IMR-90 (cell line): ENCODE measurements at regions not wholly inside any gene's neighbourhood (a gene's known extent, or its start where the extent isn't known, plus 50 kb on each side); places are given as distances from the start of the nearest gene placed in this dataset.

Source experiments
- ATAC-seq: fragments of 200-7000 bp; cut with Tn5 transposase; 2 replicates; pipeline ENCODE4 v1.9.1; 2020; ENCODE audit warnings: low read depth, mild to moderate bottlenecking, moderate library complexity
- BruUV-seq: library from RNA; stranded (reverse); fragments of 400-500 nt; replicated peaks from 2 replicates; lab custom pipeline; 2021; lab: Mats Ljungman, UMichigan
- CTCF ChIA-PET: fragments of 300-600 bp; formaldehyde crosslinking; extraction: SDS; loops from one replicate; lab custom pipeline; 2021; ENCODE audit warnings: antibody characterized with exemption; lab: Yijun Ruan, JAX
- POLR2A ChIA-PET: fragments of 300-600 bp; sonication (Branson Sonifier 250); formaldehyde crosslinking; loops from one replicate; lab custom pipeline; 2022; ENCODE audit warnings: antibody characterized with exemption; ENCODE audit not compliant: unreplicated experiment; lab: Charles Lee
- DNase-seq: peaks from one replicate; pipeline ENCODE4 v3.0.0; 2013
- H2AFZ ChIP-seq: replicated peaks from 2 replicates; pipeline ENCODE3; 2013; ENCODE audit warnings: low read length, mild to moderate bottlenecking; ENCODE audit not compliant: poor library complexity
- H2AK5ac ChIP-seq: 2 replicates; pipeline ENCODE4 v1.6.1; 2013; ENCODE audit warnings: low read depth, low read length, inconsistent platforms
- H2AK9ac ChIP-seq: replicated peaks from 2 replicates; pipeline ENCODE3; 2013; ENCODE audit warnings: mild to moderate bottlenecking, low read depth, low read length, moderate library complexity; ENCODE audit not compliant: poor library complexity
- H2BK120ac ChIP-seq: 2 replicates; pipeline ENCODE4 v1.6.1; 2013; ENCODE audit warnings: low read depth, low read length, inconsistent platforms
- H2BK15ac ChIP-seq: 3 replicates; pipeline ENCODE4 v1.6.1; 2013; ENCODE audit warnings: low read depth, low read length, inconsistent platforms
- H2BK20ac ChIP-seq: 2 replicates; pipeline ENCODE4 v1.6.1; 2013; ENCODE audit warnings: low read depth, mild to moderate bottlenecking, inconsistent platforms, low read length, moderate library complexity
- H2BK5ac ChIP-seq: 2 replicates; pipeline ENCODE4 v1.6.1; 2013; ENCODE audit warnings: mild to moderate bottlenecking, low read depth, low read length, inconsistent platforms; ENCODE audit not compliant: poor library complexity, severe bottlenecking
- H3K14ac ChIP-seq: replicated peaks from 2 replicates; pipeline ENCODE4 v1.6.1; 2013; ENCODE audit warnings: low read depth, low read length, inconsistent platforms
- H3K18ac ChIP-seq: 2 replicates; pipeline ENCODE4 v1.6.1; 2013; ENCODE audit warnings: low read depth, low read length, control low read depth
- H3K23ac ChIP-seq: 2 replicates; pipeline ENCODE4 v1.6.1; 2013; ENCODE audit warnings: low read depth, low read length, inconsistent platforms
- H3K27ac ChIP-seq: 2 replicates; pipeline ENCODE4 v1.5.1; 2013; ENCODE audit warnings: mild to moderate bottlenecking, control low read depth, low read length; ENCODE audit not compliant: insufficient read depth
- H3K27me3 ChIP-seq: 2 replicates; pipeline ENCODE4 v1.6.1; 2013; ENCODE audit warnings: low read length; ENCODE audit not compliant: control insufficient read depth, insufficient read depth
- H3K36me3 ChIP-seq: 2 replicates; pipeline ENCODE4 v1.6.1; 2013; ENCODE audit warnings: low read length, mixed read lengths; ENCODE audit not compliant: control insufficient read depth, insufficient read depth
- H3K4ac ChIP-seq: 2 replicates; pipeline ENCODE4 v1.6.1; 2013; ENCODE audit warnings: low read depth, low read length, inconsistent platforms
- H3K4me1 ChIP-seq: 2 replicates; pipeline ENCODE4 v1.6.1; 2013; ENCODE audit warnings: low read length, mixed read lengths; ENCODE audit not compliant: control insufficient read depth, insufficient read depth
- H3K4me2 ChIP-seq: 2 replicates; pipeline ENCODE4 v1.6.1; 2013; ENCODE audit warnings: low read depth, mild to moderate bottlenecking, control low read depth, low read length, moderate library complexity
- H3K4me3 ChIP-seq: 2 replicates; pipeline ENCODE4 v1.5.1; 2013; ENCODE audit warnings: low read depth, mild to moderate bottlenecking, control low read depth, low read length, moderate library complexity; ENCODE audit not compliant: insufficient read depth
- H3K56ac ChIP-seq: 2 replicates; pipeline ENCODE4 v1.6.1; 2013; ENCODE audit warnings: low read length, inconsistent platforms; ENCODE audit not compliant: insufficient read depth; ENCODE audit errors: extremely low read depth
- H3K79me1 ChIP-seq, 2 experiments: 2 replicates each; pipeline ENCODE4 v1.6.1; 2013; ENCODE audit warnings: low read length in 2 of 2, inconsistent platforms in 1 of 2, low read depth in 1 of 2
- H3K9ac ChIP-seq: 2 replicates; pipeline ENCODE4 v1.6.1; 2013; ENCODE audit warnings: low read depth, low read length, control low read depth
- H3K9me1 ChIP-seq: 2 replicates; pipeline ENCODE4 v1.6.1; 2013; ENCODE audit warnings: low read length, inconsistent platforms; ENCODE audit not compliant: insufficient read depth
- H3K9me3 ChIP-seq: 2 replicates; pipeline ENCODE4 v1.6.1; 2013; ENCODE audit warnings: low read length; ENCODE audit not compliant: control insufficient read depth, insufficient read depth
- H4K20me1 ChIP-seq: 2 replicates; pipeline ENCODE4 v1.6.1; 2013; ENCODE audit warnings: low read length, inconsistent platforms; ENCODE audit not compliant: insufficient read depth
- H4K5ac ChIP-seq: 2 replicates; pipeline ENCODE4 v1.6.1; 2013; ENCODE audit warnings: mild to moderate bottlenecking, low read depth, low read length, control low read depth
- H4K8ac ChIP-seq, 2 experiments: 2 replicates each; pipeline ENCODE4 v1.6.1; 2013; ENCODE audit warnings: low read depth in 2 of 2, low read length in 2 of 2, control low read depth in 1 of 2, inconsistent platforms in 1 of 2
- H4K91ac ChIP-seq: 2 replicates; pipeline ENCODE4 v1.6.1; 2013; ENCODE audit warnings: low read depth, low read length, inconsistent platforms; ENCODE audit not compliant: insufficient read depth
- USF2 ChIP-seq: fragments of 150-350 bp; IDR thresholded peaks from 2 replicates; pipeline ENCODE4 v1.6.1; 2017; ENCODE audit warnings: mild to moderate bottlenecking, antibody characterized with exemption, low read length, low read depth
- WGBS, 2 experiments: methylation state at CpG; one replicate each; pipeline versions ENCODE4 v1.1.5 to v1.1.7; 2013; ENCODE audit warnings: missing lambda C conversion rate in 2 of 2; ENCODE audit not compliant: insufficient read length in 1 of 2; ENCODE audit errors: extremely low coverage in 2 of 2; 5-methylcytosine and 5-hydroxymethylcytosine counted together
- dilution Hi-C: fragments of 300-500 bp; cut with HindIII; formaldehyde crosslinking; loops from one replicate; pipeline ENCODE4 v1.14.3; 2018; ENCODE audit warnings: low sequenced_read_pairs; ENCODE audit not compliant: unreplicated experiment
- in situ Hi-C: fragments of 300-500 bp; cut with MboI; formaldehyde crosslinking; loops from 3 replicates; pipeline ENCODE4 v1.14.3; 2019; ENCODE audit warnings: low sequenced_read_pairs, inconsistent platforms, mixed read lengths
- intact Hi-C: fragments of 100-400 bp; cut with micrococcal nuclease; formaldehyde crosslinking; loops from 2 replicates; pipeline ENCODE4 v1.10.0; 2022

- Histone ChIP-seq H3K4me1 (no peaks in the 10 kb centered on the region), H3K18ac (no peak overlapping the region), H2BK5ac (no peak overlapping the region), H4K8ac (no peak overlapping the region), H2BK15ac (no peak overlapping the region), H4K91ac (no peak overlapping the region), H3K4me3 (no peak overlapping the region), H3K4me2 (no peak overlapping the region), H3K36me3 (no peaks in the 10 kb centered on the region), H4K20me1 (no peaks in the 10 kb centered on the region), H4K5ac (no peak overlapping the region), H2AK9ac (no peak overlapping the region), H3K56ac (no peak overlapping the region), H3K9ac (no peak overlapping the region), H2BK120ac (no peak overlapping the region), H3K9me1 (no peaks in the 10 kb centered on the region), H3K14ac (no peak overlapping the region), H2BK20ac (no peak overlapping the region), H2AK5ac (no peak overlapping the region), H2AFZ (no peak overlapping the region), H3K4ac (no peak overlapping the region), H3K9me3 (peaks cover 13% of the 10 kb centered on the region; the same call in 1 of the 2 replicates), H3K79me1 (no peaks in the 10 kb centered on the region), H3K27ac (no peak overlapping the region), H3K23ac (no peak overlapping the region), H3K27me3 (no peaks in the 10 kb centered on the region)
- BruUV-seq, result no TSS peak
- in situ Hi-C loops, result no loop called here
- intact Hi-C loops, result no loop called here
- ChIA-PET POLR2A (no interaction called here), CTCF (no interaction called here)
- no peak for TF ChIP-seq USF2
- DNase-seq, result no peak
- no CpG with 5 or more reads among the region's 1 CpG for WGBS, 2 experiments
- dilution Hi-C loops, result no loop called here
- no peak for ATAC-seq
Observed at GRCh38 chr10:123316776-123317175, 162.6 kb downstream of the BUB3 start.
